ENCODE measurements at regions not wholly inside any gene's neighbourhood (a gene's known extent, or its start where the extent isn't known, plus 50 kb on each side); places are given as distances from the start of the nearest gene placed in this dataset.

GRCh38 chr2:155310589-155310988, 612.1 kb downstream of the KCNJ3 start:
- H3K9me3 Mint-ChIP-seq (ENCODE audit: unreplicated experiment) = no peaks in the 10 kb centered on the region
- CTCF ChIA-PET = interaction anchor here (0.5 to 3.0 kb wide), 8 partner anchors 8 to 1621 kb away, joined by 3 to 22 read pairs (median 4); no protein-coding TSS in a partner anchor
- H3K4me1 Mint-ChIP-seq (ENCODE audit: insufficient read depth, unreplicated experiment) = no peaks in the 10 kb centered on the region
- peak; percentile 53 for TF ChIP-seq CTCF (IDR thresholded peaks at IDR 0.05; ENCODE audit: unreplicated experiment)
- intact Hi-C loops (cut with micrococcal nuclease) = loop anchor here (1.0 to 2.0 kb wide), 3 partner anchors 686 to 908 kb away; no protein-coding TSS in a partner anchor
- H3K27ac Mint-ChIP-seq (ENCODE audit: low read depth, unreplicated experiment) = no peak overlapping the region
- peak; percentile 27 for DNase-seq (ENCODE audit: unreplicated experiment)
- no TSS peak for BruUV-seq (replicated peaks)
- H3K36me3 Mint-ChIP-seq (ENCODE audit: insufficient read depth, unreplicated experiment) = no peaks in the 10 kb centered on the region
- no peak overlapping the region for H3K4me3 Mint-ChIP-seq (ENCODE audit: unreplicated experiment)
- no peaks in the 10 kb centered on the region for H3K27me3 Mint-ChIP-seq (ENCODE audit: insufficient read depth, unreplicated experiment)
- POLR2A ChIA-PET = interaction anchor here (1.6 kb wide), 1 partner anchor 858 kb away, joined by 4 read pairs; no protein-coding TSS in a partner anchor

DNA sequence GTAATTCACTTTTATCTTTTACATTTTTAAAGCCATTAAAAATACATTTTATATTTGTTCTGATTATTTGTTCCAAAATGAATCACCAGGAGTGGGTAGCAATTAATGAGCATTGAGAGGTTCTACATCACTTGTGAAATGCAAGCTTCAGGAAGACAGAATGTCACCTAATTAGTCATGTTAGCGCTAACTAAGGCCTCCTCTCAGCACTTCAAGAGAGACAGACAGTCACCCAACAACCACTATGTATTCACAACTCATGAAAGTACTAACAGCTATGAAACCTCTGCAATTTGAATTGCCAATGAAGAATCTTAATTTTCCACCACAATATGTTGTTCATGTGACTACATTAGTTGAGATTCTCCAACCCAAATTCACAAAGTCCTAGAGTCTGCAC, 611.0 kb downstream of the KCNJ3 start:
- Mint-ChIP-seq H3K4me3 (ENCODE audit: unreplicated experiment) (no peak overlapping the region), H3K4me1 (ENCODE audit: insufficient read depth, unreplicated experiment) (no peaks in the 10 kb centered on the region), H3K36me3 (ENCODE audit: insufficient read depth, unreplicated experiment) (no peaks in the 10 kb centered on the region), H3K9me3 (ENCODE audit: unreplicated experiment) (no peaks in the 10 kb centered on the region), H3K27me3 (ENCODE audit: insufficient read depth, unreplicated experiment) (peaks cover 11% of the 10 kb centered on the region), H3K27ac (ENCODE audit: low read depth, unreplicated experiment) (no peak overlapping the region)
- no peak for TF ChIP-seq CTCF (IDR thresholded peaks at IDR 0.05; ENCODE audit: unreplicated experiment)
- POLR2A ChIA-PET = no interaction called here
- intact Hi-C loops (cut with micrococcal nuclease) = no loop called here
- no TSS peak for BruUV-seq (replicated peaks)
- CTCF ChIA-PET = interaction anchor here (0.7 to 1.3 kb wide), 3 partner anchors 10 to 857 kb away, joined by 3 to 4 read pairs (median 4); no protein-coding TSS in a partner anchor
- DNase-seq (ENCODE audit: unreplicated experiment) = no peak

DNA sequence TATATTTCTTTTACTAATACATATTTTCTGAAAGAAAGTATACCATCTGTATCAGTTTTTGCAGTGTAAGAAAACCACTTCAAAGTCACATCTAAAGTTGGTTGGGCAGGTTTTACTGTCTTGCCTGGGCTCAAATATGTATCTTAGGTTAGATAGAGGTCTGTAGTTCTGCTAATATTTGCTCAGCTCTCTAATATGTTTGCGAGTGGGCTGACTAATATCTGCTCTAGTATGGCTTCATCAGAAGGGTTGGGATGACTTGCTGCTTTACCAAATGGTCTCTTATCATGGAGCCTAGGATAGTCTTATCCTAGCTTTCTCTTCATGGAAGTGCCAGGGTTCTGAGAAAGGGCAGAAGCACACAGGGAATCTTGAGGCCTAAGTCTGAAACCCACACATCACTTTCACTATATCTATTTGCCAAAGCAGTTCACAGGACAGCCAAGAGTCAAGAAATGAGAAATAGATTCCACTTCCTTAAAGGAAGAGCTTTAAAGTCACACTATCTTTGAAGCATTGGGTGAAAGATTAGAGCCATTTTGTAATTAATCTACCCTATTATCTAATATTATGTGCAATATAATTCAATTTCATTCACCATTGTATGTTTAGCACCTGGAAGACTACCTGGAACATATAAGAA, 610.0 kb downstream of the KCNJ3 start:
- intact Hi-C loops (cut with micrococcal nuclease) = no loop called here
- H3K36me3 Mint-ChIP-seq (ENCODE audit: insufficient read depth, unreplicated experiment) = no peaks in the 10 kb centered on the region
- peaks cover 18% of the 10 kb centered on the region for H3K27me3 Mint-ChIP-seq (ENCODE audit: insufficient read depth, unreplicated experiment)
- no peaks in the 10 kb centered on the region for H3K9me3 Mint-ChIP-seq (ENCODE audit: unreplicated experiment)
- DNase-seq (ENCODE audit: unreplicated experiment) = no peak
- TF ChIP-seq CTCF (IDR thresholded peaks at IDR 0.05; ENCODE audit: unreplicated experiment) = no peak
- POLR2A ChIA-PET = no interaction called here
- BruUV-seq (replicated peaks) = no TSS peak
- CTCF ChIA-PET = interaction anchor here (1.0 kb wide), 1 partner anchor 856 kb away, joined by 4 read pairs; no protein-coding TSS in a partner anchor
- H3K4me3 Mint-ChIP-seq (ENCODE audit: unreplicated experiment) = no peak overlapping the region
- H3K27ac Mint-ChIP-seq (ENCODE audit: low read depth, unreplicated experiment) = no peak overlapping the region
- no peaks in the 10 kb centered on the region for H3K4me1 Mint-ChIP-seq (ENCODE audit: insufficient read depth, unreplicated experiment)

DNA sequence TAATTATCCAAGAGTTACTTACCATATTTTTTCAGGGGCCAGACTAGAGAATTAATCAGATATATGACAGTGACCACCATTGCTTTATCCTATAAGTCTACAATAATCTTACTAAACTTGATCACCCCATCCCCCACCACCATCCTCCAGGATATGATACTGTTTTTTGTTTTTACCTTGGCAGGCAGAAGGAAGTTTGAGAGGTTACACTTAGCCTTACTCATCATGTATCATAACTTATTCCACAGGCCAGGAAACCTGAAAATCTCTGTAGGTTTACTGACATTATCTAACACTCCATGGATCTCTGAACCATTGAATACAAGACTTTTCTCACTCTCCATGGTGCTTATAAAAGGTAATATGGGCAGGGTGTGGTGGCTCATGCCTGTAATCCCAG, 602.7 kb downstream of the KCNJ3 start:
- Mint-ChIP-seq H3K4me1 (ENCODE audit: insufficient read depth, unreplicated experiment) (no peaks in the 10 kb centered on the region), H3K27me3 (ENCODE audit: insufficient read depth, unreplicated experiment) (peaks cover 25% of the 10 kb centered on the region), H3K27ac (ENCODE audit: low read depth, unreplicated experiment) (no peak overlapping the region), H3K36me3 (ENCODE audit: insufficient read depth, unreplicated experiment) (no peaks in the 10 kb centered on the region), H3K4me3 (ENCODE audit: unreplicated experiment) (no peak overlapping the region), H3K9me3 (ENCODE audit: unreplicated experiment) (no peaks in the 10 kb centered on the region)
- DNase-seq (ENCODE audit: unreplicated experiment) = no peak
- TF ChIP-seq CTCF (IDR thresholded peaks at IDR 0.05; ENCODE audit: unreplicated experiment) = no peak
- intact Hi-C loops (cut with micrococcal nuclease) = no loop called here
- CTCF ChIA-PET = interaction anchor here (1.5 kb wide), 1 partner anchor 10 kb away, joined by 7 read pairs; no protein-coding TSS in a partner anchor
- POLR2A ChIA-PET = no interaction called here
- BruUV-seq (replicated peaks) = no TSS peak

Measured in MCF 10A (cell line).